ENCODE measurements at regions not wholly inside any gene's neighbourhood (a gene's known extent, or its start where the extent isn't known, plus 50 kb on each side); places are given as distances from the start of the nearest gene placed in this dataset.

DNA sequence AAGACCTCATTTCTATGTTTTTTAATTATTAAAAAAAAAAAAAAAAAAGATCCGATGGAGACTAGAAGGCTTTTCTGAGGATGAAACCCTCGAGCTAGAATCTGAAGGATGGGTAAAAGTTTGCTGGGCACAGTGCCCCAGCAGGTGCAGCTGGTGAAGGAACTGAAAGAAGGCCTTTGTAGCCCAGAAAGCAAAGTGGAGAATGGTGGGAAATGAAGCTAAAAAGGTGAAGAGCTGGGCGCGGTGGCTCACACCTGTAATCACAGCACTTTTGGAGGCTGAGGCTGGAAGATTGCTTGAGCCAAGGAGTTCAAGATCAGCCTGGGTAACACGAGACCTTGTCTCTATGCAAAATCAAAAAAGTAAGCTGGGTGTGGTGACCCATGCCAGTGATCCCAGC lies 50.3 kb upstream of the SEC14L1 start:
- POLR2A ChIA-PET = interaction anchor here (1.1 kb wide), 1 partner anchor 315 kb away, joined by 3 read pairs; no protein-coding TSS in a partner anchor
- no peak overlapping the region for H3K4me3 ChIP-seq (ENCODE audit: low read depth, low read length)
- CTCF ChIA-PET = interaction anchor here (0.7 to 5.7 kb wide), 7 partner anchors 8 to 644 kb away, joined by 3 to 41 read pairs (median 5); no protein-coding TSS in a partner anchor
- TF ChIP-seq, protein P1, sequence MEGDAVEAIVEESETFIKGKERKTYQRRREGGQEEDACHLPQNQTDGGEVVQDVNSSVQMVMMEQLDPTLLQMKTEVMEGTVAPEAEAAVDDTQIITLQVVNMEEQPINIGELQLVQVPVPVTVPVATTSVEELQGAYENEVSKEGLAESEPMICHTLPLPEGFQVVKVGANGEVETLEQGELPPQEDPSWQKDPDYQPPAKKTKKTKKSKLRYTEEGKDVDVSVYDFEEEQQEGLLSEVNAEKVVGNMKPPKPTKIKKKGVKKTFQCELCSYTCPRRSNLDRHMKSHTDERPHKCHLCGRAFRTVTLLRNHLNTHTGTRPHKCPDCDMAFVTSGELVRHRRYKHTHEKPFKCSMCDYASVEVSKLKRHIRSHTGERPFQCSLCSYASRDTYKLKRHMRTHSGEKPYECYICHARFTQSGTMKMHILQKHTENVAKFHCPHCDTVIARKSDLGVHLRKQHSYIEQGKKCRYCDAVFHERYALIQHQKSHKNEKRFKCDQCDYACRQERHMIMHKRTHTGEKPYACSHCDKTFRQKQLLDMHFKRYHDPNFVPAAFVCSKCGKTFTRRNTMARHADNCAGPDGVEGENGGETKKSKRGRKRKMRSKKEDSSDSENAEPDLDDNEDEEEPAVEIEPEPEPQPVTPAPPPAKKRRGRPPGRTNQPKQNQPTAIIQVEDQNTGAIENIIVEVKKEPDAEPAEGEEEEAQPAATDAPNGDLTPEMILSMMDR (IDR thresholded peaks at IDR 0.05; ENCODE audit: insufficient read depth, low read length, missing control alignments) = no peak
- no peak for DNase-seq (ENCODE audit: low read depth, low spot score)

All from AG04449 (cell line).